GM12873 (cell line): ENCODE measurements at regions not wholly inside any gene's neighbourhood (a gene's known extent, or its start where the extent isn't known, plus 50 kb on each side); places are given as distances from the start of the nearest gene placed in this dataset.

ENCODE experiments used
- TF ChIP-seq, protein P1 (sequence below): IDR thresholded peaks from 2 replicates; pipeline ENCODE4 v1.5.1; 2012; ENCODE audit warnings: low read depth, mild to moderate bottlenecking, moderate library complexity, low read length, control low read depth; ENCODE audit not compliant: insufficient read depth; ENCODE audit errors: missing control alignments

DNA sequence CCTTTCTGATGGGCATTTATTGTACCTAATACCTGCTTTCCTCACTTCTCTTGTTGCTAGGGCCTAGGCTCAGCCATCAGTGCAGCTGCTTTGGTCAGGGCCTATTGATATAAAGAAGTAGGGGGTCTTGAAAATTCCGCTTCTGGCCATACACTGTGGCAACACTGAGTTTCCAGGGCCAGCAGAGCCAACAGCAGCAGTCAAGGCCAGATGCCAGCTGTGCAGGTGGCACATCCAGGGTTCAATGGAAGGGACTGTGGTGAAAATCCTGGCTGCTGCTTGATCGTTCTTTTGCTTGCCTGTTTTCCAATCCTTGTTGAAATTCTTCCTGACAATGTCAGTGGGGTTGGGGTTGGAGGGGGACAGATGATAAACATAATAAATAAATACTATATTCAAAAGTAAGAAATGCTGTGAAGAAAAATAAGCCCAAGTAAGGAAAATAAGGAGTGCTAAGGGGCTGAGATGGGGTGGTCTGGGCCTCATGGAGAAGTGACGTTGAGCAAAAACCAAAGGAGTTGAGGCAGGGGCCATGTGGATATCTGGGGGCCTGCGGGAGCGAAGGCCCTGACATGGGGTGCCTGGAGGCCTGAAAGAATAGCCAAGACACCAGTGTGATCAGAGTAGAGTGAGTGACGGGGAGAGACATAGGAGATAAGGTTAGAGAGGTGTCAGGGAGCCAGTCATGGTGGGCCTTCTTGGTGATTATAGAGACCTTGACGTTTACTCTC lies 91.0 kb upstream of the ALDH1B1 start:
- TF ChIP-seq, protein P1, sequence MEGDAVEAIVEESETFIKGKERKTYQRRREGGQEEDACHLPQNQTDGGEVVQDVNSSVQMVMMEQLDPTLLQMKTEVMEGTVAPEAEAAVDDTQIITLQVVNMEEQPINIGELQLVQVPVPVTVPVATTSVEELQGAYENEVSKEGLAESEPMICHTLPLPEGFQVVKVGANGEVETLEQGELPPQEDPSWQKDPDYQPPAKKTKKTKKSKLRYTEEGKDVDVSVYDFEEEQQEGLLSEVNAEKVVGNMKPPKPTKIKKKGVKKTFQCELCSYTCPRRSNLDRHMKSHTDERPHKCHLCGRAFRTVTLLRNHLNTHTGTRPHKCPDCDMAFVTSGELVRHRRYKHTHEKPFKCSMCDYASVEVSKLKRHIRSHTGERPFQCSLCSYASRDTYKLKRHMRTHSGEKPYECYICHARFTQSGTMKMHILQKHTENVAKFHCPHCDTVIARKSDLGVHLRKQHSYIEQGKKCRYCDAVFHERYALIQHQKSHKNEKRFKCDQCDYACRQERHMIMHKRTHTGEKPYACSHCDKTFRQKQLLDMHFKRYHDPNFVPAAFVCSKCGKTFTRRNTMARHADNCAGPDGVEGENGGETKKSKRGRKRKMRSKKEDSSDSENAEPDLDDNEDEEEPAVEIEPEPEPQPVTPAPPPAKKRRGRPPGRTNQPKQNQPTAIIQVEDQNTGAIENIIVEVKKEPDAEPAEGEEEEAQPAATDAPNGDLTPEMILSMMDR: no peak

DNA sequence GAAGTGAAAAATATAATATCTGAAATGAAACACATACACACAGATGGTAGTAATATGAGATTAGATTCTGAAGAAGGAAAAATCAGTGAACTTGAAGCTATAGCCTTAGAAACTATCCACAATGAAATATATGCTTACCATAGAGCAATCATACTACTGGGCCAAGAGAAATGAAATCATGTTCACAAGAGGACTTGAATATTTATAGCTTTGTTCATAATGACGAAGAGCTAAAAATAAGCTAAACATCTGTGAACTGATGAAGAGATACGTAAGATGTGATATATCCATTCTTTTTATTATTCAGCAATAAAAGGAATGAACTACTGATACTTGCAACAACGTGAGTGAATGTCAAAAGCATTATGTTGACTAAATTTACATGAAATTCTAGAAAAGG lies 92.6 kb upstream of the ALDH1B1 start:
- TF ChIP-seq, protein P1: no peak

DNA sequence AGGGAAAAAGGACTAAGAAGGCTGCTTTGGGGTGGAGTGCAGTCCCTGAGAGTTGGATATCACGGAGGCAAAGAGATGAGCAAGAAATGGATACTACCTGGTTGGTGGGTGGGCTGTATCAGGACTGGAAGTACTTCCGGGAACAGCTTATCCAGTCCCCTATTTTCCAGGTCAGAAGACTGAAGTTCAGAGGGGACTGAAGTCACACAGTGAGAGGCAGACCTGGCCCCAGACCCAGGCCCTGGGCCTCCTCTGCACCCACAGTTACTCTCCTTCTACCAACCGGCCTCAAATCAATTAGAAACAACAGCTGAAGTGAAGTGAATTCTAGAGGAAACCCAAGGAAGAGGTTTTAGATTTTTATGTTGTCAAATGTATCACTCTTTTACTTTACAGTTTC lies 93.6 kb upstream of the ALDH1B1 start:
- TF ChIP-seq, protein P1: no peak

DNA sequence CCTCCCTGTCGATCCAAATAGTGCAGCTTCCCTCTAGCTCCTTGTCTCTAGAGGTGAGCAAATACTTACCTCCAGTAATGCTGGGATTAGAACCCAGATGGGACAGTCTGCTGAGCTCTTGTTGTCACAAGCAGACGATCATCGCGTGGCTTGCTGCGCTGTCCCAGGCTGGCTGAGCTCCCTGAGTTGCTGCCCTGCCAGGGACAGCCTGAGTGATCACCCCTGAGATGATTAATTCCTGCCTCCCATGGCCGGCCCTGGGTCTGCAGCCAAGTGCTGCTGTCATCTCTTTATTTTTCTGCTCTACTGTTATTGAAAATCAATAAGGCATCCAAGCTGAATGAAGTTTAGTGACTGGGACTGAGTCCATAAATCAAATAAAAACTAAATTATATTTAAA lies 94.0 kb upstream of the ALDH1B1 start:
- TF ChIP-seq, protein P1: no peak

DNA sequence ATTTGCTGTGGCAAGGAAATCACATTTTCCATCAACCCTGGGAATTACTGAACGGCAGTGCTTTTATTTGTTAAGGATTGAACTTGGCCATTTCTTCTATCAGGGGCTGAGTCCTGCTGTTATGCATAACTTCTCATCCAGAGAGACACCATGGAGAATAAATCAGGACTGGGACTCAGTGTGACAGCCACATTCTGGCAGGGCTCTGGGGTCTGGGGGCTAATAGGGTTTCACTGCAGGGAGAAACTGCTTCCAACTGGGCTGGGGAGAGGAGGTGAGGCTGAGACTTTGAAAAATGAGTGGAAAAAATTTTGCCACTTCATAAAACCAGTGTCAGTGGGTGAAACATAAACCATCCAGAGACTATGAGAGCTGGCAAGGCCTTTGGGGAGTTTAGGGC lies 95.7 kb upstream of the ALDH1B1 start:
- TF ChIP-seq, protein P1: no peak

DNA sequence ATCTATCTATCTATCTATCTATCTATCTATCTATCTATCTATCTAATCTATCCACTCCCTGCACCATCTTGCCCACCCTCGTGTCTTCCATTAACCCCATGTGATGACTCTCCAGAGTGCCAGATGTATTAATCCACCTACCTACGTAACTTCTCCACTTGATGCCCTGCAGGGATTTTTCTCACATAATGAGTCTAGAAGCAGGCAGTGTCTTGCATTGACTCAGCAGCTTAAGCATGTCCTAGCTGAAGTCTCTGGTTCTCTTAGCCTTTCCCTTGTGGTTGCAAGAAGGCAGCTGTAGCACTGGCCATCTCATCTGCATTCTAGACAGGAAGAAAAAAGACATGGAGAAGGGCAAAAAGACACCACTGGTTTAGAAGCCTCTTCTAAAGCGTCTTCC lies 96.7 kb upstream of the ALDH1B1 start:
- TF ChIP-seq, protein P1: no peak

DNA sequence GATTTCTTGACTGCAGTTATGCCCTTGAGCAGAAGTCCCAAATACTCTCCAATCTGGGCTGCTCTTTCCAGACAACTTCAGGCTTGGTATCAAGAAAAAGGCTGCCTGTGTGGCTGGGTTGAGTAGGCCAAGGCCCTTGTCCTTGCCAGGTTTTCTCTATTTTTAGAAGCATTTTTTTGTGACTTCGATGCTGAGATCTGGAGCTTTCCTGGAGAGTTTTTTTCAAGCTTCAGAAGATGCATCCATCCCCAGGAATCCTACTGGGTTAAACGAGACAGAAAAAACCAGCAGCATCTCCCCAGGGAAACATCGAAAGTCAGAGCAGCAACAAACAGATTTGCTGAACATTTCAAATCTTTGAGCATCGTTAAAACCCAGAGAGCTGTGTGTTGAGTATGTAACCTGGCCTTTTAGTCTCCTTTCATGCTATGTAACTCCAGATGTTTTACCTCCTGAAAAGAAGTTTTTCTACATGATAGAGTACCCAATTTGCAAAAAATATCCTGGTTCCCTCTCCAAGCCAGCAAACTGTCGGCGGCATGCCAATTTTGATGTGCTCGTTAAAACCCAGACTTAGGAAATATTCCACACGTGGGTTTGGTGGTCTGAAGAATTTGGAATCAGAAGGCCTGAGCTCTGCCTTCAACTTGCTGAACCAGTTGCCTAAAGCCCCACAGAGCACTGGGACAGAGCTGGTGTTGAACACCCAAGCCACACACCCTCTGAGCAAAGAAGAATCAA lies 98.1 kb upstream of the ALDH1B1 start:
- TF ChIP-seq, protein P1: no peak
